ENCODE measurements at regions not wholly inside any gene's neighbourhood (a gene's known extent, or its start where the extent isn't known, plus 50 kb on each side); places are given as distances from the start of the nearest gene placed in this dataset.

DNA sequence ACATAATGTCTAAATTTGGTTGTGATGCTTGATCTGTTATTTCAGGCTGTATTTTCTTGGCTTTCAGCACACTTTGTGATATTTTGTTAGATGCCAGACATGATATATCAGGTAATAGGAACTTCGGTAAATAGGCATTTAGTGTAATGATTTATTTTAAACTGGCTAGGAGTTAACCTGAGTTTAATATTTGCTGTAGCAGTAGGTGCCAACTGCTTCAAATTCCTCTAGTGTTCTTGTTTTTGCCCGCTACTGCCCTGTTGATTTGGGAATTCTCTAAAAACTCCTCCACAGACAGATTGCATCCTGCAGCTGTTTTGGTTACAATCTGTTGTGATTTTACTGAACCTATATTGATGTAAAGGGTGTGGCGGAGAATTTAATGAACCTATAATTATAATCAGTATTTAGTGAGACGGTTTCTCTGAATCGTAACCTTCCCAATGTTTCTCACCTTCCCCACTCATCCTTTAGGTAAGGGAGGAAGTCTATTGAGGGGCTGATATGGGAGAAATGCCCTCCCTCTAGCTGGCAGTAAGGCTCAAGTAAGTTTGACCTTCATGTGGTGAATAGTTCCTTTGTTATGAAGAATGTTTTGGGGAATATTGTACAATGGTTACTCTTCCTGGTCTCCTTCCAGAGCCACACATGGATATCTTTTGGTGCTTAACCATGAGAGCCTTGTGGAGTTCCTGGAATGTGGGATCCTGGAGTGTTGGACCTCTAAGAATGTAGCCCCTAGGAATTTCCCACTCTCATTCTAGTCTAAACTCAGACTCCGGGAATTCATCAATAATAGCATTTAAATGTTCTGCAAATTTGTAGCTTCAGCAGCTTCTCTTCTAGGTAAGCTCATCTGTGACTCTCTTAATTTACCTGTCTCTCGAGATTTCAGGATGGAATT is 634.1 kb downstream of the FSCB start:
- ChIA-PET CTCF (no interaction called here), POLR2A (no interaction called here)
- TF ChIP-seq, protein P1, sequence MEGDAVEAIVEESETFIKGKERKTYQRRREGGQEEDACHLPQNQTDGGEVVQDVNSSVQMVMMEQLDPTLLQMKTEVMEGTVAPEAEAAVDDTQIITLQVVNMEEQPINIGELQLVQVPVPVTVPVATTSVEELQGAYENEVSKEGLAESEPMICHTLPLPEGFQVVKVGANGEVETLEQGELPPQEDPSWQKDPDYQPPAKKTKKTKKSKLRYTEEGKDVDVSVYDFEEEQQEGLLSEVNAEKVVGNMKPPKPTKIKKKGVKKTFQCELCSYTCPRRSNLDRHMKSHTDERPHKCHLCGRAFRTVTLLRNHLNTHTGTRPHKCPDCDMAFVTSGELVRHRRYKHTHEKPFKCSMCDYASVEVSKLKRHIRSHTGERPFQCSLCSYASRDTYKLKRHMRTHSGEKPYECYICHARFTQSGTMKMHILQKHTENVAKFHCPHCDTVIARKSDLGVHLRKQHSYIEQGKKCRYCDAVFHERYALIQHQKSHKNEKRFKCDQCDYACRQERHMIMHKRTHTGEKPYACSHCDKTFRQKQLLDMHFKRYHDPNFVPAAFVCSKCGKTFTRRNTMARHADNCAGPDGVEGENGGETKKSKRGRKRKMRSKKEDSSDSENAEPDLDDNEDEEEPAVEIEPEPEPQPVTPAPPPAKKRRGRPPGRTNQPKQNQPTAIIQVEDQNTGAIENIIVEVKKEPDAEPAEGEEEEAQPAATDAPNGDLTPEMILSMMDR (IDR thresholded peaks at IDR 0.05; ENCODE audit: insufficient read depth, low read length, missing control alignments) = no peak
- DNase-seq (ENCODE audit: low read depth, low spot score) = no peak
- H3K4me3 ChIP-seq (ENCODE audit: low read depth, low read length) = no peak overlapping the region

DNA sequence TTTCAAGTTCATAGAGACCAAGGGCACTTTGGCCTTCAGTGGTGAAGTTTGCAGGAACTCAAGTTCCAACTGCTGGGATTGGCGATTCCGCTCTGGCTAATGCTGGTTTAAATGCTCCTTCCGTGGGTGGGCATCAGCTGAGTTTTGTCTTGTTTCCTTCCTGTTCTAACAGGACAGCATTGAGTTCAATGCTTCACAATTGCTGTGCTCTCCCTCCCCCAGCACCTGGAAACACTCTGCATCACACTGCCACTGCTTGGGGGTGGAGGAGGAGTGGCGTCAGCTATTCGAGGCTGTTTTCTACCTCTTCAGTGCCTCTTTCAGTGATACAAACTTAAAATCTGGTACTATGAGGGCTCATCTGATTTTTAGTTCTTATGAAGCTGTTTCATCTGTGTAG is 634.9 kb downstream of the FSCB start:
- CTCF ChIA-PET = no interaction called here
- DNase-seq (ENCODE audit: low read depth, low spot score) = no peak
- POLR2A ChIA-PET = no interaction called here
- no peak overlapping the region for H3K4me3 ChIP-seq (ENCODE audit: low read depth, low read length)
- TF ChIP-seq, protein P1 (IDR thresholded peaks at IDR 0.05; ENCODE audit: insufficient read depth, low read length, missing control alignments) = no peak

DNA sequence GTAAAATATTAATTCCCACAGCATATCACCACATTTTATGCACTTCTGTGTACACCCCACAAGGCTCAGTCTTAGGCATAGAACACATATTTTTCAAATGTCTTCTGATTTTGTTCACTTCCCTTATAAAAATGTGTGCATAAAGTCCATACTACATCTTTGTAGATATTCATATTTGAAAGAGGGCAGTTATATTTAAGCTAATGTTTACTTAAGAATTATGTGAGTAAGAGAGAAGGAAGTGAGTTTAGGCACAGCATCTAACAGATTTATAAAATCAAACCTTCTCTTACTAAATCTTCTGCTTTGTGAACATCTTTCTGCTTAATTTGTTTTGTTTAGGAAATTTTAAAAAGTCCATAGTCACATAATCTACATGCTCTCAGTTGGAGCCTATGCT is 648.1 kb downstream of the FSCB start:
- ChIA-PET CTCF (no interaction called here), POLR2A (no interaction called here)
- no peak for DNase-seq (ENCODE audit: low read depth, low spot score)
- no peak overlapping the region for H3K4me3 ChIP-seq (ENCODE audit: low read depth, low read length)
- TF ChIP-seq, protein P1 (IDR thresholded peaks at IDR 0.05; ENCODE audit: insufficient read depth, low read length, missing control alignments) = no peak

DNA sequence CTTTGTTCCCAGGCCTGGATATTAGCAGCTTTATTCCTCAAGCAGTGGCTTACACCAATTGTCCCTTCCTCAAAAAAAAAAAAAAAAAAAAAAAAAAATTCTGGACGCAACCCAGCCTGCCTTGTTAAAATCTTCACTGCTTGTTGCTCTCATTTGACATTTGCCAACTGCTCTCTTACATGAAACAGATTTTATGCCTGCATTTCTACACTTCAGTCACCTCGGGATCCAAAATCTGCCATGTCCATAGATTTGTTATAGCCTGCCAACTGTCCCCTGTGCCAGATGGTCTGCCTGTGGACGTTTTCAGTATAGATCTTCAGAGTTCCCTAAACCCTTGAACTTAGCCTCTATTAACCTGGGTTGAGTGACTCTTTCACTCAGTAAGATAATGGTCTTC is 651.5 kb downstream of the FSCB start:
- no peak for DNase-seq (ENCODE audit: low read depth, low spot score)
- TF ChIP-seq, protein P1 (IDR thresholded peaks at IDR 0.05; ENCODE audit: insufficient read depth, low read length, missing control alignments) = no peak
- CTCF ChIA-PET = no interaction called here

DNA sequence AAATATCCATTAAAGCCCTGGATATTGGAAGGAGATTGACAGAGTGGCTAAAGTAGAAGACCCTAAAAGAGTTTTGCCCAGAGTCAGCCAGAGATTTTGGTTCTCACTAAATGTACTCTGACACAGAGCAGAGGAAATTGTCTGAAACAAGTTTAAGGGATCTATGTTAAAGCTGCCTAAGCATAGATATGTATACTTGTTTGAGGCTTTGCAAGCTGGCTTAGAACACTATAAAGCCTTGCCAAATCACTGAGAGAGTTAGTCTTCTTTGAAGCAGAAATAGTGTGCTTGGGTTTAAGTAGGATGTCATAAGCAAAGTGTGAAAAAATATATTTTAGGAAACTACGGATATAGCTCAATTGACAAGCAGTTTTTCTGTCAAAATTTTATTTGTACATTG is 653.5 kb downstream of the FSCB start:
- POLR2A ChIA-PET = no interaction called here
- TF ChIP-seq, protein P1 (IDR thresholded peaks at IDR 0.05; ENCODE audit: insufficient read depth, low read length, missing control alignments) = no peak

More for the DNA sequence above, 651.5 kb downstream of the FSCB start:
- POLR2A ChIA-PET = no interaction called here
- H3K4me3 ChIP-seq (ENCODE audit: low read depth, low read length) = no peak overlapping the region

DNA sequence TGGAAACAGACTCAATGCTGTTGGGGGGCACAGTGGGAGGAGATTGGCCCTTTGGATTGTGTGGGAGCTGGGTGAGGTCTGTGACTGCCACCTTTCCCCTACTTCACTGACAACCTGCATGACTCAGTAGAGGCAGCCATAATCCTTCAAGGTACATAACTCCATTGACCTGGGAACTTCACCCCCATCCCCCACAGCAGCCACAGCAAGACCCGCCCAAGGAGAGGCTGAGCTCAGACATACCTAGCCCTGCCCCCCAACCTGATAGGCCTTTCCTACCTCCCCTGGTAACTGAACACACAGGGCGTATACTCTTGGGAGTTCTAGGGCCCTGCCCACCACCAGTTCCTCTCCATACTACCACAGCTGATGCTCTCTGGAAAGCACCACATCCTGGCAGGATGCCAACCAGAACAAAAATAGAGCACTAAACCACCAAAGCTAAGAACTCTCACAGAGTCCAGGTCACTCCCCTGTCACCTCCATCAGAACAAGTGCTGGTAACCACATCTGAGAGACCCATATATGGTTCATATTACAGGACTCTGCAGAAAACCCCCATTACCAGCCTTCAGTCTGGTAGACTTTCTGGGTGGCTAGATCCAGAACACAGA is 703.9 kb downstream of the FSCB start:
- CTCF ChIA-PET = interaction anchor here (0.5 kb wide), 1 partner anchor 363 kb away, joined by 3 read pairs; no protein-coding TSS in a partner anchor
- TF ChIP-seq, protein P1 (IDR thresholded peaks at IDR 0.05; ENCODE audit: insufficient read depth, low read length, missing control alignments) = no peak
- no peak overlapping the region for H3K4me3 ChIP-seq (ENCODE audit: low read depth, low read length)
- DNase-seq (ENCODE audit: low read depth, low spot score) = no peak
- POLR2A ChIA-PET = no interaction called here

More for the DNA sequence above, 653.5 kb downstream of the FSCB start:
- CTCF ChIA-PET = no interaction called here
- H3K4me3 ChIP-seq (ENCODE audit: low read depth, low read length) = no peak overlapping the region
- no peak for DNase-seq (ENCODE audit: low read depth, low spot score)
